GM23338 (cell line): ENCODE measurements at regions not wholly inside any gene's neighbourhood (a gene's known extent, or its start where the extent isn't known, plus 50 kb on each side); places are given as distances from the start of the nearest gene placed in this dataset.
A peak's percentile ranks its signal among the peaks of the same experiment; 100 is the strongest.

Experiments used
- ATAC-seq: fragments of 200-7000 bp; cut with Tn5 transposase; 3 replicates; pipeline ENCODE4 v1.9.1; 2020
- DNase-seq: peaks from one replicate; pipeline ENCODE4 v3.0.0-alpha.2; 2015; ENCODE audit warnings: low spot score
- H2AFZ ChIP-seq: fragments of 200-600 bp; sonication (generic); 2 replicates; pipeline ENCODE4 v1.8.0; 2016; ENCODE audit warnings: antibody characterized with exemption, mild to moderate bottlenecking, moderate library complexity
- H3F3A ChIP-seq: fragments of 200-600 bp; sonication (generic); replicated peaks from 2 replicates; pipeline ENCODE4 v1.8.0; 2017; ENCODE audit warnings: antibody characterized with exemption, mixed run types, low read depth
- H3K27ac ChIP-seq: fragments of 200-600 bp; sonication (generic); 2 replicates; pipeline ENCODE4 v1.6.1; 2016; ENCODE audit warnings: low read depth
- H3K27me3 ChIP-seq: fragments of 200-600 bp; sonication (generic); 2 replicates; pipeline ENCODE4 v1.8.0; 2016; ENCODE audit warnings: mild to moderate bottlenecking, mixed run types, moderate library complexity; ENCODE audit not compliant: insufficient read depth
- H3K36me3 ChIP-seq: fragments of 200-600 bp; sonication (generic); 2 replicates; pipeline ENCODE4 v1.8.0; 2016; ENCODE audit warnings: mild to moderate bottlenecking; ENCODE audit not compliant: insufficient read depth
- H3K4me1 ChIP-seq: fragments of 200-600 bp; sonication (generic); 2 replicates; pipeline ENCODE4 v1.8.0; 2016; ENCODE audit warnings: mild to moderate bottlenecking, moderate library complexity; ENCODE audit not compliant: insufficient read depth
- H3K4me2 ChIP-seq: fragments of 200-600 bp; sonication (generic); 2 replicates; pipeline ENCODE4 v1.7.1; 2017; ENCODE audit warnings: mixed run types
- H3K4me3 ChIP-seq: fragments of 200-600 bp; sonication (generic); 2 replicates; pipeline ENCODE4 v1.6.1; 2016; ENCODE audit warnings: mixed run types
- H3K79me2 ChIP-seq: fragments of 200-600 bp; sonication (generic); replicated peaks from 2 replicates; pipeline ENCODE4 v1.8.0; 2017; ENCODE audit warnings: mild to moderate bottlenecking; ENCODE audit not compliant: insufficient read depth
- H3K9me2 ChIP-seq: fragments of 200-600 bp; sonication (generic); 2 replicates; pipeline ENCODE4 v1.8.0; 2017; ENCODE audit not compliant: insufficient read depth
- H4K20me1 ChIP-seq: fragments of 200-600 bp; sonication (generic); replicated peaks from 2 replicates; pipeline ENCODE4 v1.8.0; 2017; ENCODE audit warnings: mild to moderate bottlenecking; ENCODE audit not compliant: insufficient read depth
- H3K27ac Mint-ChIP-seq: 2 replicates; pipeline ENCODE4 v1.8.0; 2020; ENCODE audit warnings: inconsistent platforms, mild to moderate bottlenecking, moderate library complexity, mixed read lengths
- H3K27me3 Mint-ChIP-seq: 3 replicates; pipeline ENCODE4 v1.8.0; 2022; ENCODE audit warnings: low read depth, mild to moderate bottlenecking, moderate library complexity, mixed read lengths, inconsistent platforms; ENCODE audit not compliant: insufficient read depth, poor library complexity
- H3K36me3 Mint-ChIP-seq: 3 replicates; pipeline ENCODE4 v1.8.0; 2021; ENCODE audit warnings: low read depth, mild to moderate bottlenecking, inconsistent platforms, moderate library complexity, mixed read lengths
- H3K4me1 Mint-ChIP-seq: 3 replicates; pipeline ENCODE4 v1.8.0; 2020; ENCODE audit warnings: mild to moderate bottlenecking, inconsistent platforms, mixed read lengths
- H3K4me3 Mint-ChIP-seq: 3 replicates; pipeline ENCODE4 v1.8.0; 2021; ENCODE audit warnings: moderate library complexity, mild to moderate bottlenecking, inconsistent platforms, mixed read lengths
- H3K9me3 Mint-ChIP-seq: 3 replicates; pipeline ENCODE4 v1.8.0; 2020; ENCODE audit warnings: moderate library complexity, mild to moderate bottlenecking, inconsistent platforms, mixed read lengths
- ETS1 ChIP-seq: IDR thresholded peaks from 2 replicates; pipeline ENCODE4 v1.6.1; 2016; ENCODE audit warnings: antibody characterized with exemption
- EZH2 ChIP-seq: fragments of 200-600 bp; sonication (generic); IDR thresholded peaks from one replicate; pipeline ENCODE4 v1.8.0; 2017; ENCODE audit warnings: antibody characterized with exemption, mild to moderate bottlenecking, low read depth; ENCODE audit not compliant: unreplicated experiment
- EZH2phosphoT487 ChIP-seq: fragments of 200-600 bp; sonication (generic); IDR thresholded peaks from one replicate; pipeline ENCODE4 v1.8.1; 2018; ENCODE audit warnings: antibody characterized with exemption; ENCODE audit not compliant: unreplicated experiment
- JUNB ChIP-seq: IDR thresholded peaks from one replicate; pipeline ENCODE4 v1.6.1; 2016; ENCODE audit warnings: antibody characterized with exemption; ENCODE audit not compliant: unreplicated experiment
- NANOG ChIP-seq: IDR thresholded peaks from 2 replicates; pipeline ENCODE4 v1.6.1; 2016; ENCODE audit warnings: antibody characterized with exemption, borderline replicate concordance
- POLR2AphosphoS5 ChIP-seq: IDR thresholded peaks from 2 replicates; pipeline ENCODE4 v1.6.1; 2016; ENCODE audit warnings: antibody characterized with exemption, low read depth
- ZNF114 ChIP-seq: fragments of 250-450 bp; sonication (Bioruptor Pico); IDR thresholded peaks from 2 replicates; pipeline ENCODE4 v1.5.0; 2020; ENCODE audit warnings: mild to moderate bottlenecking, moderate library complexity
- ZNF462 ChIP-seq: fragments of 250-450 bp; sonication (Bioruptor Pico); IDR thresholded peaks from 2 replicates; pipeline ENCODE4 v1.5.0; 2020; ENCODE audit warnings: mild to moderate bottlenecking, moderate library complexity

DNA sequence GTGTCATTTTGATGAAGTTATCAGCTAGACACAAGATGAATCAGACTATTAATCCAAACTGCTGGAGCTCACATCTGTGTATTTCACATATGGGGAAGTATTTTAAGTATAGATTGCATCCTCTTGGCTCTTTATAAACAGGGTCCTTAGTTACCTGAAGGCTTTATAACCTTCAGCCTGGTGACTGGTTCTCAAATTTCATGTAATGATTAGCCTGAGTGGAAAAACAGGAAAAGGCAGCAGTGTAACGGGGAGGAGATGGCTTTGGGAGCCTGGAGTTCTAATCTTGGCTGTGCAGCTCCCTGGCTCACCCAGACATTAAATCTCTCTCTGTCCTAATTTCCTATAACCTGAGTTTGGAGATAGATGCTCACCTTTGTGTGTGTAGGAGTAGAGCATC is 103.8 kb upstream of the HPF1 start:
- Histone ChIP-seq H2AFZ (peak overlapping the region; percentile 59; the same call in 1 of the 2 replicates), H3K27ac (no peak overlapping the region), H4K20me1 (no peaks in the 10 kb centered on the region), H3F3A (no peaks in the 10 kb centered on the region), H3K4me2 (no peak overlapping the region), H3K36me3 (no peaks in the 10 kb centered on the region), H3K4me1 (no peaks in the 10 kb centered on the region), H3K4me3 (no peak overlapping the region), H3K9me2 (no peaks in the 10 kb centered on the region), H3K27me3 (no peaks in the 10 kb centered on the region), H3K79me2 (no peaks in the 10 kb centered on the region)
- Mint-ChIP-seq H3K27me3 (no peaks in the 10 kb centered on the region), H3K4me3 (no peak overlapping the region), H3K36me3 (peaks cover 3% of the 10 kb centered on the region; the same call in 1 of the 3 replicates), H3K9me3 (peaks cover 4% of the 10 kb centered on the region), H3K27ac (no peak overlapping the region), H3K4me1 (peaks cover 7% of the 10 kb centered on the region; the same call in 2 of the 3 replicates)
- no peak for DNase-seq
- TF ChIP-seq ETS1 (no peak), POLR2AphosphoS5 (no peak), JUNB (no peak), ZNF462 (CRISPR knock-in tag) (no peak), EZH2phosphoT487 (no peak), EZH2 (no peak), ZNF114 (CRISPR knock-in tag) (no peak), NANOG (no peak)
- no peak for ATAC-seq
